ENCODE measurements at regions not wholly inside any gene's neighbourhood (a gene's known extent, or its start where the extent isn't known, plus 50 kb on each side); places are given as distances from the start of the nearest gene placed in this dataset.

DNA sequence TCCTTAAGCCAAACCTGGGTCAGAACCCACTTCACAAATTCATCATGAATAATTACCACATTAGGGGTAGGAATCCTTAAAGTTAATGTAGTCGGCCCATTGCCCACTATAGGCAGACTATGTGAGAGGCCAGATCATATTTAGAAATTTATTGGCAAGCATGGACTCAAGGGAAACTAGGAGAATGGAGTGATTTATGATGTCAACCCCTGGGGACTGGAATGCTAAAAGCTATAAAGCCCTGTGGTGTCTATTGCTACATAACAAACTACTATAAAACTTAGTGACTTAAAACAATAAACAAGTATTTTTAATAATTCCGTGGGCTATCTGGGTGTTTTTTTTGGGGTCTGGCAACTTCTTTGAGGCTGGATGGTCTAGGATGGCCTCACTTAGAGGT, 93.9 kb downstream of the PPP1R2C start:
- TF ChIP-seq, protein P1, sequence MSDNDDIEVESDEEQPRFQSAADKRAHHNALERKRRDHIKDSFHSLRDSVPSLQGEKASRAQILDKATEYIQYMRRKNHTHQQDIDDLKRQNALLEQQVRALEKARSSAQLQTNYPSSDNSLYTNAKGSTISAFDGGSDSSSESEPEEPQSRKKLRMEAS (IDR thresholded peaks at IDR 0.05), result no peak
- TF ChIP-seq TEAD4 (IDR thresholded peaks at IDR 0.05) (peak; percentile 50; the same call in 1 of the 2 replicates), RAD21 (IDR thresholded peaks at IDR 0.05; ENCODE audit: low read depth) (no peak), CEBPB (IDR thresholded peaks at IDR 0.05) (0 out of 2 replicates have a peak, but pooled peaks have one; percentile 11)

DNA sequence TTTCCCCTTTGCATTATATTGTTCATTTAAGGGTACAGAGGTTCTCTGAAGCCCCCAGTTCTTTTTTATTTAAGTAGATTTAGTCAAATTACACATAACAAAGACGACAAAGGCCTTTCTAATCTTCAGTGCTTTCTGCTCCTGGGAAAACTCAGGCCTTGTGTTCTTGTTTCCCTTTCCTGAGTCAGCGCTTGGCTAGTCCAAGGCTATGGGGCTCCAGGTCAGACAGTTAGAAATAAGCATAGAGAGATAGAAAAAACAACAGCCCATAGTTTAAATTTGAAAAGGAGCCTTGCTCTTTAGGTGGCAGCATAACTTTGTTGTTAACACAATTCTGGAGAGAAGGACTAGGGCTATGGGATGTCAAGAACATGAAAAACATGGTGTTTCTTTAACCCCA, 97.3 kb downstream of the PPP1R2C start:
- TF ChIP-seq EP300 (IDR thresholded peaks at IDR 0.05; ENCODE audit: borderline replicate concordance), result no peak
- TF ChIP-seq RAD21 (IDR thresholded peaks at IDR 0.05; ENCODE audit: low read depth), result 0 out of 2 replicates have a peak, but pooled peaks have one; percentile 1

DNA sequence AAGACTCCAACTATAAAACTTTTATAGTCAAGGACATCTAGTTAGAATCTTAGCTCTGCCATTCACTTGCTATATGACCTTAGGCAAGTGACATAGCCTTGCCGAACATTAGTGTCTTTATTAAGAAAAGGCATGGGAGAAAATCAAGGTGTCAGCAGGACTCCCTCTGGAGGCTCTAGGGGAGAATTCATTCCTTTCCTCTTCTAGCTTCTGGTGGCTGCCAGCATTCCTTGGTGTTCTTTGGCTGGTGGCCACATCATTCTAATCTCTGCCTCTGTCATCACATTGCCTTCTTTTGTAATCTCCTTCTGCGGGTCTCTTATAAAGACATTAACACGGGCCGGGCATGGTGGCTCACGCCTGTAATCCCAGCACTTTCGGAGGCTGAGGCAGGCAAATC, 99.8 kb downstream of the PPP1R2C start:
- TF ChIP-seq RAD21 (IDR thresholded peaks at IDR 0.05; ENCODE audit: low read depth) (peak; percentile 17; the same call in 1 of the 2 replicates), CREB1 (IDR thresholded peaks at IDR 0.05; ENCODE audit: low read depth) (no peak)

DNA sequence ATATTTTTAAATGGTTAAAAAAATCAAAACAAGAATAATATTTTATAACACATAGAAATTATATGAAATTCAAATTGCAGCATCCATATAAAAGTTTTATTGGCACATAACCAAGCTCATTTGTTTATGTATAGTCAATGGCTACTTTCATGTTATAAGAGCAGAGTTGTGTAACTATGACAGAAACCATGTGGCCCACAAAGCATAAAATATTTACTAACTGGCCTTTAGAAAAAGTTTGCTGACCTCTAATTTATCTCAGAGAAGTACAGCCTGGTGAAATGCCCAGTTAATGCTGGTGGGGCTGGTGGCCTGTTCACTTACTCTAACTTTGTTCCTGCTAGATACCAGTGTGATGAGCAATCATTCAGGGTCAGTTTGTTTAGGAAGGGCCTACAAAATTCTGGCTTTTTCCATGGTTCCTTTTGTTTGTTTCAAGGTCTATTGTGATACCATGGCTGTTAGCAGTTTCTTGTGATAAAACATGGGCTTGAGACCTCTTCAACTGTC, 104.6 kb downstream of the PPP1R2C start:
- TF ChIP-seq FOXM1 (IDR thresholded peaks at IDR 0.05; ENCODE audit: borderline replicate concordance, low read depth) (no peak), NFIC (IDR thresholded peaks at IDR 0.05) (no peak)

DNA sequence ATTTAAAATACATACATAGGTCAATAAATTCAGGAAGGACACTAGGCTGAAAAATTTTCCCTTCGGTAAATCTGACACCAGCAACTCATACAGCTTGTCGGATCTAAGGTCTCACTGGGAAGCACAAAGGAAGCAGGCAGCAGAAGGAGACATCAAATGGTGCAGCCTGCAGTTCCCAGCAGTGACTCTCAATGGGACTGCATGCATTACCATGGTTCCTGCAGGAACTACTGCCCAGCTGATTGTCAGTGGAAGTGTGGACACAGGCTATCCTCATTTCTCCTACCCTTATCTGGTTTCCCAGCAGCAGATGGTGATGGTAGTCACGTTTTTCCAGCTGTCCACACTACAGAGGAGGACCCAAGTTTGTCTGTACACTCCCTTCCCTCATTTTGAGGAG, 113.3 kb downstream of the PPP1R2C start:
- TF ChIP-seq CREB1 (IDR thresholded peaks at IDR 0.05; ENCODE audit: low read depth), result no peak

DNA sequence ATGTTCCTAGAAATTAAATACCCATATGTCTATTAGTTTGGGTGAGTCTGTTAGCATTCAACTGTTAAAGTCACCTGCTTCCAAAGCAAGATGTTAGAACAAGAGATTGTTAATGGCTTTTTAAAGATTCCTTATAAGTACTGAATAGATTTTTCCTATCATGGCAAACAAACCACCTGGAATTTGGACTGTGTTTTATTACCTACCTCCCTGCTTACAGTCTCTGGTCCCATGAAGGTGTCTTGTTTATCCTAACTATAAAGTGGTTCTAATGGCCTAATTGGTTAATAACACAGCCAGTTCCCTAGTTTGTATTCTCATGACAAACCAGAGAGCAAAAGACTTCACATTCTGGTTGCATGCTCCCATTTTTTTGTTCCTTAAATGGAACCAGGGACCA, 149.5 kb downstream of the PPP1R2C start:
- TF ChIP-seq, protein P2, sequence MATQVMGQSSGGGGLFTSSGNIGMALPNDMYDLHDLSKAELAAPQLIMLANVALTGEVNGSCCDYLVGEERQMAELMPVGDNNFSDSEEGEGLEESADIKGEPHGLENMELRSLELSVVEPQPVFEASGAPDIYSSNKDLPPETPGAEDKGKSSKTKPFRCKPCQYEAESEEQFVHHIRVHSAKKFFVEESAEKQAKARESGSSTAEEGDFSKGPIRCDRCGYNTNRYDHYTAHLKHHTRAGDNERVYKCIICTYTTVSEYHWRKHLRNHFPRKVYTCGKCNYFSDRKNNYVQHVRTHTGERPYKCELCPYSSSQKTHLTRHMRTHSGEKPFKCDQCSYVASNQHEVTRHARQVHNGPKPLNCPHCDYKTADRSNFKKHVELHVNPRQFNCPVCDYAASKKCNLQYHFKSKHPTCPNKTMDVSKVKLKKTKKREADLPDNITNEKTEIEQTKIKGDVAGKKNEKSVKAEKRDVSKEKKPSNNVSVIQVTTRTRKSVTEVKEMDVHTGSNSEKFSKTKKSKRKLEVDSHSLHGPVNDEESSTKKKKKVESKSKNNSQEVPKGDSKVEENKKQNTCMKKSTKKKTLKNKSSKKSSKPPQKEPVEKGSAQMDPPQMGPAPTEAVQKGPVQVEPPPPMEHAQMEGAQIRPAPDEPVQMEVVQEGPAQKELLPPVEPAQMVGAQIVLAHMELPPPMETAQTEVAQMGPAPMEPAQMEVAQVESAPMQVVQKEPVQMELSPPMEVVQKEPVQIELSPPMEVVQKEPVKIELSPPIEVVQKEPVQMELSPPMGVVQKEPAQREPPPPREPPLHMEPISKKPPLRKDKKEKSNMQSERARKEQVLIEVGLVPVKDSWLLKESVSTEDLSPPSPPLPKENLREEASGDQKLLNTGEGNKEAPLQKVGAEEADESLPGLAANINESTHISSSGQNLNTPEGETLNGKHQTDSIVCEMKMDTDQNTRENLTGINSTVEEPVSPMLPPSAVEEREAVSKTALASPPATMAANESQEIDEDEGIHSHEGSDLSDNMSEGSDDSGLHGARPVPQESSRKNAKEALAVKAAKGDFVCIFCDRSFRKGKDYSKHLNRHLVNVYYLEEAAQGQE (IDR thresholded peaks at IDR 0.05; ENCODE audit: low read depth), result no peak

DNA sequence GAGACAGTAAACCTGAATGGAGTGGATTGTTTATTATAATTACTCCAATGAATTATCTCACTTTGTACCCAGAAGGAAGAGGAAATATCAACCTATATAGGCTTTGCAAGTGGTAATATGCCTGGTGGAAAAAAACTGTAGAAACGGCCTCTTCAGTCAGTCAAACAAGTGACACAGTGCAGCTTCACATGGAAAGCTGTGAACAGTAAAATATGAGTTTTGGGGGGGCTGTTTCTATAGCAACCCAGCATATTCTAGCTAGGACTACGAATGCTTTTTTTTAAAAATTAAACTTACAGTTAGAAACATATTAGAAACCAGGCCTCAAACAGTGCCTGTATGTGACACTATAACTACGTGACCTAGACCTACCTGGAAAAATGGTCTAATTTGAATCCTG, 150.1 kb downstream of the PPP1R2C start:
- no peak for TF ChIP-seq RAD21 (IDR thresholded peaks at IDR 0.05; ENCODE audit: low read depth)
- TF ChIP-seq NFIC (IDR thresholded peaks at IDR 0.05), result no peak
- TF ChIP-seq, protein P3, sequence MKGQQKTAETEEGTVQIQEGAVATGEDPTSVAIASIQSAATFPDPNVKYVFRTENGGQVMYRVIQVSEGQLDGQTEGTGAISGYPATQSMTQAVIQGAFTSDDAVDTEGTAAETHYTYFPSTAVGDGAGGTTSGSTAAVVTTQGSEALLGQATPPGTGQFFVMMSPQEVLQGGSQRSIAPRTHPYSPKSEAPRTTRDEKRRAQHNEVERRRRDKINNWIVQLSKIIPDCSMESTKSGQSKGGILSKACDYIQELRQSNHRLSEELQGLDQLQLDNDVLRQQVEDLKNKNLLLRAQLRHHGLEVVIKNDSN (IDR thresholded peaks at IDR 0.05), result no peak
- TF ChIP-seq, protein P2 (IDR thresholded peaks at IDR 0.05; ENCODE audit: low read depth), result no peak
- no peak for TF ChIP-seq TEAD4 (IDR thresholded peaks at IDR 0.05)
- no peak for TF ChIP-seq CREB1 (IDR thresholded peaks at IDR 0.05; ENCODE audit: low read depth)
- no peak for TF ChIP-seq EGR1 (IDR thresholded peaks at IDR 0.05)
- no peak for TF ChIP-seq YY1 (IDR thresholded peaks at IDR 0.05; ENCODE audit: low read depth)
- TF ChIP-seq, protein P1 (IDR thresholded peaks at IDR 0.05), result no peak
- TF ChIP-seq EP300 (IDR thresholded peaks at IDR 0.05; ENCODE audit: borderline replicate concordance), result no peak
- TF ChIP-seq CEBPB (IDR thresholded peaks at IDR 0.05), result no peak

DNA sequence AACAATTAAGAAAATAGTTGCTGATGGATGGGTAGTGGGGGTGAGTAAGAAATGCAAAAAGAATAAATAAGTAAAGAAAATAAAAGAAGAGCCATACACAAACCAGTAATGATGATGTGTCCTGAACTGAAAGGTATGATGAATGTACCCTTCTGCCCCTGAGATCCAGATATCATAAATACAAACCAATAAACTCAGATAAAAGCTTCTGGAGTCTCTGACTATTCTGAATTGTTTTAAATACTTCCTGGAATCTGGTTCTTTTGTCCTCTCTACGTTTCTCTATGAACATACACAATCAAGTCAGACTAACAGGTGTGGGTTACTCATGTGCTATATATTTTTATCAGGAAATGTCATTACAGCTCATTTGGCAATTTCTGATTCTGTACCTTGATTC, 153.4 kb downstream of the PPP1R2C start:
- TF ChIP-seq CEBPB (IDR thresholded peaks at IDR 0.05) (no peak), ZBTB7A (IDR thresholded peaks at IDR 0.05; ENCODE audit: low read depth) (no peak), CREB1 (IDR thresholded peaks at IDR 0.05; ENCODE audit: low read depth) (no peak), TAF1 (IDR thresholded peaks at IDR 0.05; ENCODE audit: low read depth) (no peak), EGR1 (IDR thresholded peaks at IDR 0.05) (no peak), YY1 (IDR thresholded peaks at IDR 0.05; ENCODE audit: low read depth) (no peak), RAD21 (IDR thresholded peaks at IDR 0.05; ENCODE audit: low read depth) (no peak), TEAD4 (IDR thresholded peaks at IDR 0.05) (no peak), TCF12 (IDR thresholded peaks at IDR 0.05; ENCODE audit: low read depth) (no peak), EP300 (IDR thresholded peaks at IDR 0.05; ENCODE audit: borderline replicate concordance) (no peak), FOXM1 (IDR thresholded peaks at IDR 0.05; ENCODE audit: borderline replicate concordance, low read depth) (no peak), NFIC (IDR thresholded peaks at IDR 0.05) (no peak)
- TF ChIP-seq, protein P1 (IDR thresholded peaks at IDR 0.05), result no peak
- TF ChIP-seq, protein P2 (IDR thresholded peaks at IDR 0.05; ENCODE audit: low read depth), result no peak
- TF ChIP-seq, protein P3 (IDR thresholded peaks at IDR 0.05), result no peak

All from Ishikawa (cell line).